Endometrium (tissue), 2 donors: ENCODE measurements at regions not wholly inside any gene's neighbourhood (a gene's known extent, or its start where the extent isn't known, plus 50 kb on each side); places are given as distances from the start of the nearest gene placed in this dataset.

Source experiments
- FAIRE-seq: peaks from 2 replicates; lab custom pipeline; 2012; peaks lifted over from hg19 to GRCh38; lab: Jason Lieb, UNC
- donor health status: control.
- donor health status: control.

GRCh38 chr5:61966296-61966955, 339.6 kb upstream of the KIF2A start:
- FAIRE-seq = no peak

- FAIRE-seq = no peak
Observed at GRCh38 chr5:61966997-61967396, 339.0 kb upstream of the KIF2A start.

- FAIRE-seq = no peak
Observed at GRCh38 chr5:61967681-61968080, 338.3 kb upstream of the KIF2A start.

GRCh38 chr5:61969347-61969746, 336.7 kb upstream of the KIF2A start:
- no peak for FAIRE-seq

GRCh38 chr5:61969755-61970154, 336.3 kb upstream of the KIF2A start:
- no peak for FAIRE-seq

GRCh38 chr5:61970218-61970617, 335.8 kb upstream of the KIF2A start:
- no peak for FAIRE-seq

- no peak for FAIRE-seq
Observed at GRCh38 chr5:61974680-61975079, 331.3 kb upstream of the KIF2A start.

GRCh38 chr5:61981886-61982285, 324.1 kb upstream of the KIF2A start:
- FAIRE-seq = no peak

- no peak for FAIRE-seq
Observed at GRCh38 chr5:61991430-61991829, 314.6 kb upstream of the KIF2A start.

- no peak for FAIRE-seq
Observed at GRCh38 chr5:61991866-61992265, 314.1 kb upstream of the KIF2A start.

GRCh38 chr5:61993295-61993927, 312.6 kb upstream of the KIF2A start:
- no peak for FAIRE-seq

GRCh38 chr5:61994171-61994570, 311.8 kb upstream of the KIF2A start:
- FAIRE-seq = no peak

- no peak for FAIRE-seq
Observed at GRCh38 chr5:61995486-61995885, 310.5 kb upstream of the KIF2A start.

GRCh38 chr5:61999371-61999770, 306.6 kb upstream of the KIF2A start:
- no peak for FAIRE-seq

GRCh38 chr5:62000646-62001045, 305.4 kb upstream of the KIF2A start:
- FAIRE-seq = no peak

GRCh38 chr5:62001640-62002039, 304.4 kb upstream of the KIF2A start:
- FAIRE-seq = no peak

GRCh38 chr5:62002436-62002835, 303.6 kb upstream of the KIF2A start:
- no peak for FAIRE-seq

GRCh38 chr5:62005551-62005950, 300.5 kb upstream of the KIF2A start:
- no peak for FAIRE-seq

- no peak for FAIRE-seq
Observed at GRCh38 chr5:62007457-62007856, 298.5 kb upstream of the KIF2A start.

- FAIRE-seq = no peak
Observed at GRCh38 chr5:62011089-62011664, 294.8 kb upstream of the KIF2A start.

GRCh38 chr5:62017092-62017491, 288.9 kb upstream of the KIF2A start:
- FAIRE-seq = no peak

- no peak for FAIRE-seq
Observed at GRCh38 chr5:62029303-62029702, 276.7 kb upstream of the KIF2A start.

GRCh38 chr5:62030326-62030725, 275.7 kb upstream of the KIF2A start:
- FAIRE-seq = no peak

- FAIRE-seq = no peak
Observed at GRCh38 chr5:62038024-62038423, 268.0 kb upstream of the KIF2A start.
